ENCODE measurements at regions not wholly inside any gene's neighbourhood (a gene's known extent, or its start where the extent isn't known, plus 50 kb on each side); places are given as distances from the start of the nearest gene placed in this dataset.

DNA sequence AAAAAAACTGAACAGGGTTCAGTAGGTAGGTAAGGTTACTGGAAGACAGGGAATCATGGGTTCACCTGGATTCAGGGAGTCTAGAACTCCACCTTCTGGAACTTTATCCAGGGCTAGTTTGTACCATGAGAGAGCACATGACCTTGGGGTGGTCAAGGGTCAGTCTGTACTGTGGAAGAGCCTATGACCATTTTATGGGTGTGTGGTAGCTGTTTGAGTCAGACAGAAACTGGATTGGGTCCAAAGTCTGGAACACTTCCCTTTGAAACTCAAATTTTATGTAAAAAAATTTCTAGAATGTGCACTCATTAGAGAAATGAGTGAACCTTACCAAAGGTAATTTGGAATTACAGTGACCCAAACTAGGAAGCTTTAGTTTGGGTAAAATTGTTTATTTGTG lies 486.0 kb upstream of the AGTR1 start:
- no peaks in the 10 kb centered on the region for H3K4me1 ChIP-seq
- no peaks in the 10 kb centered on the region for H3K36me3 ChIP-seq
- TF ChIP-seq POLR2A (IDR thresholded peaks at IDR 0.05) (no peak), CTCF (IDR thresholded peaks at IDR 0.05) (no peak)
- no peak for DNase-seq
- no peak overlapping the region for H3K27ac ChIP-seq
- intact Hi-C loops (cut with DNase I): no loop called here
- H3K4me3 ChIP-seq: no peak overlapping the region
- no peaks in the 10 kb centered on the region for H3K9me3 ChIP-seq
- no peaks in the 10 kb centered on the region for H3K27me3 ChIP-seq

DNA sequence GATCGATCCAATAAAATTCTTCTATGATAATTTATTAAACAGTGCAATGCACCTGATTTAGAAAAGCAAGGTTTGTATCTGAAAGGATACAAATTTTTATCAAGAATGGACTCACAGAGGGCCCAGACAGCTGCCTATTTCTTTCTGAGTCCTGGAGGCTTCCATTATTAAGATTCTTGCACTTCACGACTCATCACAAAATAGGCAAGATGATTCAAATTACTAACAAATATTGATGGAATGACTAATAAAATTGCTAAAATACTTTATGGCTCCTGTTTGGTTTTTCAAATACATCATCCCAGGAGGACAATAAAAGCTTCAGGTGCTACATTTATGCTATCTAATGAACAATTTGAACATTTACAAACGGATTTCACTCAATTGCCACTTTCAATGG lies 483.0 kb upstream of the AGTR1 start:
- Histone ChIP-seq H3K4me1 (no peaks in the 10 kb centered on the region), H3K36me3 (no peaks in the 10 kb centered on the region), H3K9me3 (no peaks in the 10 kb centered on the region), H3K27me3 (no peaks in the 10 kb centered on the region), H3K4me3 (no peak overlapping the region), H3K27ac (no peak overlapping the region)
- WGBS, 2 donors: 64 to 74% methylated on average over 3 of the region's 3 CpGs
- no peak for DNase-seq
- intact Hi-C loops (cut with DNase I): no loop called here
- TF ChIP-seq CTCF (IDR thresholded peaks at IDR 0.05) (no peak), POLR2A (IDR thresholded peaks at IDR 0.05) (no peak)

DNA sequence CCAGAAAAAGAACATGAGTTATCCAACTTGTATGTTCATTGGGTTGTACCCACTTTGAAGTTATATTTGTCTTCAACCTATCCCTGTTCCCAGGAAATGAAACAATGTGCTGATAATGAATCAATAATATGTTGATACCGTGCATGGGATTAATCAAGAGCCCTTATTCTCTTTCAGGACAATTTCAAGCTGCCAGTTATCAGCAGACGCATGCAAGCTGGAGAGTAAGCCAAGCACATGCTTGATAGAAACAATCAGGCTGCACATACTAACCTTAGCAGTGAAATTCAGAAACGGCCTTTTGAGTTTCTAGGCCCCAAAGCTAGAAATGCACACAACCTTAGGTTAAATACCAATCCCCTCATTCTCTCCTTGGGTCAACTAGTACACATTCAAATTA lies 480.4 kb upstream of the AGTR1 start:
- TF ChIP-seq POLR2A (IDR thresholded peaks at IDR 0.05) (no peak), CTCF (IDR thresholded peaks at IDR 0.05) (no peak)
- H3K9me3 ChIP-seq: no peaks in the 10 kb centered on the region
- no peaks in the 10 kb centered on the region for H3K4me1 ChIP-seq
- no peaks in the 10 kb centered on the region for H3K27me3 ChIP-seq
- DNase-seq: no peak
- no peak overlapping the region for H3K27ac ChIP-seq
- WGBS, 2 donors: 40 to 57% methylated on average over 3 of the region's 3 CpGs
- no peaks in the 10 kb centered on the region for H3K36me3 ChIP-seq
- intact Hi-C loops (cut with DNase I): no loop called here
- H3K4me3 ChIP-seq: no peak overlapping the region

DNA sequence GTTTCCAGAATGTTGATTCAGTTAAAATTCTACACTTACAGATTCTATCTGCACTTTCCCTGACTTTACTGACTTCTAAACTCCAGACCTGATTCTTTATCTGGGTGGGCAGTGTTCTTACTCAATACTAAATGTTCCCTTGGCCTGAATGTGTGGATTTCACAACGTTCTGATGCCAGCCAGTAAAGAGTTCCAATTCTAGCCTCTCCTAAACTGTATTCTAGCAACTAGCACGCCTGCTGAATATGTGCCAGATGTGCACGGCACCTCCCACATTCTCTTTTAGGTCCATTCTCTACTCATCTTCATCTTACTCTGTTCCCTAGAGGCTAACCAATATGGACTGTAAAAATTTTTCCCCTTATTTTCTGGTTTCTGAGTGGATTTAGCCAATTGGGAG lies 479.5 kb upstream of the AGTR1 start:
- H3K4me3 ChIP-seq: no peak overlapping the region
- no peak for TF ChIP-seq CTCF (IDR thresholded peaks at IDR 0.05)
- TF ChIP-seq POLR2A (IDR thresholded peaks at IDR 0.05): no peak
- WGBS, 2 donors: 48 to 54% methylated on average over 3 of the region's 3 CpGs
- H3K4me1 ChIP-seq: no peaks in the 10 kb centered on the region
- H3K27me3 ChIP-seq: no peaks in the 10 kb centered on the region
- no peaks in the 10 kb centered on the region for H3K9me3 ChIP-seq
- no peak overlapping the region for H3K27ac ChIP-seq
- DNase-seq: no peak
- intact Hi-C loops (cut with DNase I): no loop called here
- H3K36me3 ChIP-seq: no peaks in the 10 kb centered on the region

GRCh38 chr3:148219999-148220398 lies 477.7 kb upstream of the AGTR1 start:
- 89 to 92% methylated on average over 2 of the region's 2 CpGs for WGBS, 2 donors
- TF ChIP-seq CTCF (IDR thresholded peaks at IDR 0.05) (no peak), POLR2A (IDR thresholded peaks at IDR 0.05) (no peak)

More at GRCh38 chr3:148219999-148220398, 477.7 kb upstream of the AGTR1 start:
- no peak for DNase-seq
- intact Hi-C loops (cut with DNase I): no loop called here
- Histone ChIP-seq H3K4me1 (no peaks in the 10 kb centered on the region), H3K27ac (no peak overlapping the region), H3K36me3 (no peaks in the 10 kb centered on the region), H3K27me3 (no peaks in the 10 kb centered on the region), H3K4me3 (no peak overlapping the region), H3K9me3 (no peaks in the 10 kb centered on the region)

Data from esophagus squamous epithelium (tissue), 5 donors.